H1 (cell line): ENCODE measurements at regions not wholly inside any gene's neighbourhood (a gene's known extent, or its start where the extent isn't known, plus 50 kb on each side); places are given as distances from the start of the nearest gene placed in this dataset.

Source experiments
- SRF ChIP-seq: IDR thresholded peaks from 2 replicates; pipeline ENCODE4 v1.6.1; 2011; ENCODE audit warnings: mild to moderate bottlenecking, low read depth, low read length, moderate library complexity
- TF ChIP-seq, protein P1 (sequence below): fragments of 300-600 bp; sonication (generic); IDR thresholded peaks from 2 replicates; pipeline ENCODE4 v1.7.1; 2012; ENCODE audit warnings: low read length, moderate library complexity, mild to moderate bottlenecking, inconsistent platforms; ENCODE audit not compliant: insufficient replicate concordance

DNA sequence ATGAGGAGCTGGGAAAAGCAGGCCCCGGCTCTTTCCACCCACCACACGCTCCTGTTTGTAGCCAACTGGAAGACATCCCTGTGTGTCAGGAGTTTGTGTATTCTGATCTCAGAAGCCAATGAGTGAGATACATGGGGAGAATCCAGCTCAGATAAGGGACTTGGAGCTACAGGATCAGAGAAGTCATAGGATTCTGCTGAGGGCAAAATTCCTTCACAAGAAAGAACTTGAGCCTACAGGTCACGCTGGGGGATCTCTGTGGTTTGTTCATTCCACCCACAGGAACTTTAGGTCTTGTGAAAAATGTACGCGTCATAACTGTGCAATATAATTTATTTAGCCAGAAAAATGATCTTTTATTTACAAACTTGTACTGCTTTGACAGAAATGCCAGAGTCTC is 80.1 kb upstream of the SMIM21 start (continued):
- TF ChIP-seq, protein P1, sequence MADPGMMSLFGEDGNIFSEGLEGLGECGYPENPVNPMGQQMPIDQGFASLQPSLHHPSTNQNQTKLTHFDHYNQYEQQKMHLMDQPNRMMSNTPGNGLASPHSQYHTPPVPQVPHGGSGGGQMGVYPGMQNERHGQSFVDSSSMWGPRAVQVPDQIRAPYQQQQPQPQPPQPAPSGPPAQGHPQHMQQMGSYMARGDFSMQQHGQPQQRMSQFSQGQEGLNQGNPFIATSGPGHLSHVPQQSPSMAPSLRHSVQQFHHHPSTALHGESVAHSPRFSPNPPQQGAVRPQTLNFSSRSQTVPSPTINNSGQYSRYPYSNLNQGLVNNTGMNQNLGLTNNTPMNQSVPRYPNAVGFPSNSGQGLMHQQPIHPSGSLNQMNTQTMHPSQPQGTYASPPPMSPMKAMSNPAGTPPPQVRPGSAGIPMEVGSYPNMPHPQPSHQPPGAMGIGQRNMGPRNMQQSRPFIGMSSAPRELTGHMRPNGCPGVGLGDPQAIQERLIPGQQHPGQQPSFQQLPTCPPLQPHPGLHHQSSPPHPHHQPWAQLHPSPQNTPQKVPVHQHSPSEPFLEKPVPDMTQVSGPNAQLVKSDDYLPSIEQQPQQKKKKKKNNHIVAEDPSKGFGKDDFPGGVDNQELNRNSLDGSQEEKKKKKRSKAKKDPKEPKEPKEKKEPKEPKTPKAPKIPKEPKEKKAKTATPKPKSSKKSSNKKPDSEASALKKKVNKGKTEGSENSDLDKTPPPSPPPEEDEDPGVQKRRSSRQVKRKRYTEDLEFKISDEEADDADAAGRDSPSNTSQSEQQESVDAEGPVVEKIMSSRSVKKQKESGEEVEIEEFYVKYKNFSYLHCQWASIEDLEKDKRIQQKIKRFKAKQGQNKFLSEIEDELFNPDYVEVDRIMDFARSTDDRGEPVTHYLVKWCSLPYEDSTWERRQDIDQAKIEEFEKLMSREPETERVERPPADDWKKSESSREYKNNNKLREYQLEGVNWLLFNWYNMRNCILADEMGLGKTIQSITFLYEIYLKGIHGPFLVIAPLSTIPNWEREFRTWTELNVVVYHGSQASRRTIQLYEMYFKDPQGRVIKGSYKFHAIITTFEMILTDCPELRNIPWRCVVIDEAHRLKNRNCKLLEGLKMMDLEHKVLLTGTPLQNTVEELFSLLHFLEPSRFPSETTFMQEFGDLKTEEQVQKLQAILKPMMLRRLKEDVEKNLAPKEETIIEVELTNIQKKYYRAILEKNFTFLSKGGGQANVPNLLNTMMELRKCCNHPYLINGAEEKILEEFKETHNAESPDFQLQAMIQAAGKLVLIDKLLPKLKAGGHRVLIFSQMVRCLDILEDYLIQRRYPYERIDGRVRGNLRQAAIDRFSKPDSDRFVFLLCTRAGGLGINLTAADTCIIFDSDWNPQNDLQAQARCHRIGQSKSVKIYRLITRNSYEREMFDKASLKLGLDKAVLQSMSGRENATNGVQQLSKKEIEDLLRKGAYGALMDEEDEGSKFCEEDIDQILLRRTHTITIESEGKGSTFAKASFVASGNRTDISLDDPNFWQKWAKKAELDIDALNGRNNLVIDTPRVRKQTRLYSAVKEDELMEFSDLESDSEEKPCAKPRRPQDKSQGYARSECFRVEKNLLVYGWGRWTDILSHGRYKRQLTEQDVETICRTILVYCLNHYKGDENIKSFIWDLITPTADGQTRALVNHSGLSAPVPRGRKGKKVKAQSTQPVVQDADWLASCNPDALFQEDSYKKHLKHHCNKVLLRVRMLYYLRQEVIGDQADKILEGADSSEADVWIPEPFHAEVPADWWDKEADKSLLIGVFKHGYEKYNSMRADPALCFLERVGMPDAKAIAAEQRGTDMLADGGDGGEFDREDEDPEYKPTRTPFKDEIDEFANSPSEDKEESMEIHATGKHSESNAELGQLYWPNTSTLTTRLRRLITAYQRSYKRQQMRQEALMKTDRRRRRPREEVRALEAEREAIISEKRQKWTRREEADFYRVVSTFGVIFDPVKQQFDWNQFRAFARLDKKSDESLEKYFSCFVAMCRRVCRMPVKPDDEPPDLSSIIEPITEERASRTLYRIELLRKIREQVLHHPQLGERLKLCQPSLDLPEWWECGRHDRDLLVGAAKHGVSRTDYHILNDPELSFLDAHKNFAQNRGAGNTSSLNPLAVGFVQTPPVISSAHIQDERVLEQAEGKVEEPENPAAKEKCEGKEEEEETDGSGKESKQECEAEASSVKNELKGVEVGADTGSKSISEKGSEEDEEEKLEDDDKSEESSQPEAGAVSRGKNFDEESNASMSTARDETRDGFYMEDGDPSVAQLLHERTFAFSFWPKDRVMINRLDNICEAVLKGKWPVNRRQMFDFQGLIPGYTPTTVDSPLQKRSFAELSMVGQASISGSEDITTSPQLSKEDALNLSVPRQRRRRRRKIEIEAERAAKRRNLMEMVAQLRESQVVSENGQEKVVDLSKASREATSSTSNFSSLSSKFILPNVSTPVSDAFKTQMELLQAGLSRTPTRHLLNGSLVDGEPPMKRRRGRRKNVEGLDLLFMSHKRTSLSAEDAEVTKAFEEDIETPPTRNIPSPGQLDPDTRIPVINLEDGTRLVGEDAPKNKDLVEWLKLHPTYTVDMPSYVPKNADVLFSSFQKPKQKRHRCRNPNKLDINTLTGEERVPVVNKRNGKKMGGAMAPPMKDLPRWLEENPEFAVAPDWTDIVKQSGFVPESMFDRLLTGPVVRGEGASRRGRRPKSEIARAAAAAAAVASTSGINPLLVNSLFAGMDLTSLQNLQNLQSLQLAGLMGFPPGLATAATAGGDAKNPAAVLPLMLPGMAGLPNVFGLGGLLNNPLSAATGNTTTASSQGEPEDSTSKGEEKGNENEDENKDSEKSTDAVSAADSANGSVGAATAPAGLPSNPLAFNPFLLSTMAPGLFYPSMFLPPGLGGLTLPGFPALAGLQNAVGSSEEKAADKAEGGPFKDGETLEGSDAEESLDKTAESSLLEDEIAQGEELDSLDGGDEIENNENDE = no peak
- no peak for TF ChIP-seq SRF
- TF ChIP-seq, all 59 proteins: peak for 0
